Psoas muscle (tissue), 7 donors: ENCODE measurements at regions not wholly inside any gene's neighbourhood (a gene's known extent, or its start where the extent isn't known, plus 50 kb on each side); places are given as distances from the start of the nearest gene placed in this dataset.
A peak's percentile ranks its signal among the peaks of the same experiment; 100 is the strongest.

Experiments
- ATAC-seq, 4 donors: fragments of 200-7000 bp; cut with Tn5 transposase; one replicate each; pipeline ENCODE4 v1.9.1; 2020; ENCODE audit warnings: moderate library complexity in 3 of 4, mild to moderate bottlenecking in 2 of 4
- DNase-seq, 2 donors: peaks; one replicate each; pipeline ENCODE4 v3.0.0-alpha.2; 2020
- H3K27ac ChIP-seq: fragments of 200-600 bp; one replicate; pipeline ENCODE4 v1.8.0; 2022
- H3K27me3 ChIP-seq, 3 donors: fragments of 200-600 bp in 1 of 3; one replicate each; pipeline versions ENCODE4 v1.6.1 to v1.8.0; 2013 to 2022; ENCODE audit warnings: low read length in 2 of 3, mild to moderate bottlenecking in 2 of 3, moderate library complexity in 1 of 3; ENCODE audit not compliant: insufficient read depth in 3 of 3
- H3K36me3 ChIP-seq, 2 donors: fragments of 200-600 bp in 1 of 2; one replicate each; pipeline versions ENCODE4 v1.6.1 to v1.8.0; 2013 to 2022; ENCODE audit warnings: low read depth in 1 of 2, mild to moderate bottlenecking in 1 of 2, moderate library complexity in 1 of 2; ENCODE audit not compliant: insufficient read depth in 1 of 2
- H3K4me1 ChIP-seq: fragments of 200-600 bp; one replicate; pipeline ENCODE4 v1.8.0; 2022
- H3K4me3 ChIP-seq: fragments of 200-600 bp; one replicate; pipeline ENCODE4 v1.8.0; 2022; ENCODE audit warnings: mild to moderate bottlenecking
- H3K9me3 ChIP-seq: fragments of 200-600 bp; one replicate; pipeline ENCODE4 v1.8.0; 2022
- WGBS, 3 donors: extraction: QIAGEN DNeasy Blood & Tissue Kit; methylation state at CpG; one replicate each; pipeline versions ENCODE4 v1.1.6 to v1.1.7; 2013; 5-methylcytosine and 5-hydroxymethylcytosine counted together
- intact Hi-C, 2 donors: fragments of 100-400 bp; cut with DNase I; formaldehyde crosslinking; loops; one replicate each; pipeline versions ENCODE4 v1.11.0 to v1.14.2; 2022
- TF ChIP-seq, protein P1 (sequence below): fragments of 200-600 bp; IDR thresholded peaks from one replicate; pipeline ENCODE4 v1.8.0; 2022; ENCODE audit warnings: antibody characterized with exemption
- donor health status: healthy with polysubstance abuse.
- donor health status: DM: no; HTN: no; CAD: no; lungs with moderate emphysema.
- donor health status: Bipolar disorder and iron deficiency.
- donor health status: healthy.
- donor health status: DM: yes; HTN: yes; CAD: no.
- donor health status: DM: no; HTN: no; CAD: no.
- donor health status: DM: yes; HTN: yes; CAD: no.

DNA sequence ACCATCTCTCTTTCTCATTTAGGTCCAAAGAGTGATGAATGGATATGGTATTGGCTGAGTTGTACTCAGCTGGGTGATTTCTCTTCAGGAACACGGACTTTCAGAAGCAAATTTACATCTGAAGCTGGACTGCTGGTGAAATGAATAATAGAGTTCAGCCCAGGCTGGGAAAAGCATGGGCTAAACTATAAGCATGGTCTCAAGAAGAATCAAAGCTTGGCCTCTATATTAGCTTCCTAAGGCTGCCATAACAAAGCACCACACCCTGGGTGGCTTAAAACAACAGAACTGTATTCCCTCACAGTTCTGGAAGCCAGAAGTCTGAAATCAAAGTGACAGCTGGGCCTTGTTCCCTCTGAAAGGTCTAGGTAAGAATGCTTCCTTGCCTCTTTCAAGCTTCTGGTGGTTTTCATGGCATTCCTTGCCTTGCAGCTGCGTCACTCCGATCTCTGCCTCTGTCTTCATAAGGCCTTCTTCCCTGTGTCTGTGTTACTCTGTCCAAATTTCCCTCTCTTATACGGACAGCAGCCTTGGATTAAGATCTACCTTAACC is 89.8 kb upstream of the CES5A start:
- Histone ChIP-seq H3K9me3 (peaks cover 3% of the 10 kb centered on the region), H3K27me3 (no peaks in the 10 kb centered on the region), H3K27ac (no peak overlapping the region), H3K36me3 (no peaks in the 10 kb centered on the region), H3K4me3 (no peak overlapping the region), H3K4me1 (no peaks in the 10 kb centered on the region)
- TF ChIP-seq, protein P1, sequence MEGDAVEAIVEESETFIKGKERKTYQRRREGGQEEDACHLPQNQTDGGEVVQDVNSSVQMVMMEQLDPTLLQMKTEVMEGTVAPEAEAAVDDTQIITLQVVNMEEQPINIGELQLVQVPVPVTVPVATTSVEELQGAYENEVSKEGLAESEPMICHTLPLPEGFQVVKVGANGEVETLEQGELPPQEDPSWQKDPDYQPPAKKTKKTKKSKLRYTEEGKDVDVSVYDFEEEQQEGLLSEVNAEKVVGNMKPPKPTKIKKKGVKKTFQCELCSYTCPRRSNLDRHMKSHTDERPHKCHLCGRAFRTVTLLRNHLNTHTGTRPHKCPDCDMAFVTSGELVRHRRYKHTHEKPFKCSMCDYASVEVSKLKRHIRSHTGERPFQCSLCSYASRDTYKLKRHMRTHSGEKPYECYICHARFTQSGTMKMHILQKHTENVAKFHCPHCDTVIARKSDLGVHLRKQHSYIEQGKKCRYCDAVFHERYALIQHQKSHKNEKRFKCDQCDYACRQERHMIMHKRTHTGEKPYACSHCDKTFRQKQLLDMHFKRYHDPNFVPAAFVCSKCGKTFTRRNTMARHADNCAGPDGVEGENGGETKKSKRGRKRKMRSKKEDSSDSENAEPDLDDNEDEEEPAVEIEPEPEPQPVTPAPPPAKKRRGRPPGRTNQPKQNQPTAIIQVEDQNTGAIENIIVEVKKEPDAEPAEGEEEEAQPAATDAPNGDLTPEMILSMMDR: no peak
- WGBS, 3 donors: 68 to 75% (median 71%) methylated on average over 4 of the region's 4 CpGs
- DNase-seq (no peak), ATAC-seq (no peak)
- intact Hi-C loops: no loop called here

DNA sequence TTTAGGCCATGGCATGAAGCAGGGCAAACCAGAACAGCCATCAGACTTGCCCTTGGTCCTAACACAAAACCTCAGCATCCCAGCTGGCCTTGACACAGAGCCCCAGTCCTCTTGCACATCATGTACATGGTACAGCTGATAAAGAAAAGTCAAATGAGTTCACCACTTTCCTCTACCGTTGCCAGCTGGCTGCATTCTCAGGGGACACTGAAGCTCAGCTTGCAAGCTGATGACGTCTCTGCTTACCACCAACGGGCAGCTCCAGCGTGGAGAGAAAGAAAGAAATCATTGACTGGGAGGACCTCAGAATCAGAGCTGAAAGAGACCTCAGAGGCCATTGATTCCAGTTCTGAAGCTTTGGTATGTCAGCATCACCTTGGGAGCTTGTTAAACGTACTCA is 80.7 kb upstream of the CES5A start:
- intact Hi-C loops: loop anchor here in 1 of 2 donors (5.0 kb wide), 1 partner anchor 356 kb away; no protein-coding TSS in a partner anchor
- Histone ChIP-seq H3K4me1 (no peaks in the 10 kb centered on the region), H3K4me3 (no peak overlapping the region), H3K36me3 (no peaks in the 10 kb centered on the region), H3K9me3 (peaks cover 3% of the 10 kb centered on the region), H3K27me3 (no peaks in the 10 kb centered on the region), H3K27ac (no peak overlapping the region)
- TF ChIP-seq, protein P1: no peak
- 17 to 33% (median 21%) methylated on average over 5 of the region's 5 CpGs for WGBS, 3 donors
- peak in 1 of 4 donors; percentile 24 for ATAC-seq
- DNase-seq: peak; percentile 13 to 75

DNA sequence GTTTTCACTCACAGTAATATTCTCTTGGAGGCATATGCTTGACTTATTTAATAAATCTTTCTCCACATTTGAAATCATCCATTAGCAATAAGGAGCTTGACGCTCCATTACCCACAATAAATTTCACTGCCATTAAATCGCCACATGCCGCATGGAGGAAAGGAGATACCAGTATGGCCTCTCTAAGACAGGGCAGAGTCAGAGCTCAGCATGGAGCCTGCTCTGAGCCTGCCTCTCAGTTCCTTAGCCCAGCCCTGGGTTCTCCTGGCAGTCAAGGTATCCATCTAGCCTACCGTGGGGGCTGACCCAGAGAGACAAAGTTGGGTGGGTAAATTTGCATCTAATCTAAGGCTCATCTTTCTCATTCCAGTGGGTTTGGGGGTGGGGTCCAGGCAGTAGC is 80.3 kb upstream of the CES5A start:
- no peak for ATAC-seq
- intact Hi-C loops: loop anchor here in 1 of 2 donors (5.0 kb wide), 1 partner anchor 357 kb away; no protein-coding TSS in a partner anchor
- DNase-seq: no peak
- H3K27me3 ChIP-seq: no peaks in the 10 kb centered on the region
- no peaks in the 10 kb centered on the region for H3K4me1 ChIP-seq
- H3K27ac ChIP-seq: no peak overlapping the region
- TF ChIP-seq, protein P1: no peak
- H3K4me3 ChIP-seq: no peak overlapping the region
- WGBS, 3 donors: 73 to 85% (median 74%) methylated on average over 4 of the region's 4 CpGs
- H3K36me3 ChIP-seq: no peaks in the 10 kb centered on the region
- H3K9me3 ChIP-seq: peaks cover 2% of the 10 kb centered on the region

GRCh38 chr16:55954906-55955305 is 79.7 kb upstream of the CES5A start:
- H3K36me3 ChIP-seq: no peaks in the 10 kb centered on the region
- H3K4me1 ChIP-seq: no peaks in the 10 kb centered on the region
- DNase-seq (no peak), ATAC-seq (no peak)
- H3K9me3 ChIP-seq: no peaks in the 10 kb centered on the region
- H3K27me3 ChIP-seq: no peaks in the 10 kb centered on the region
- no peak overlapping the region for H3K27ac ChIP-seq
- 33 to 52% (median 47%) methylated on average over 2 of the region's 2 CpGs for WGBS, 3 donors
- H3K4me3 ChIP-seq: no peak overlapping the region
- intact Hi-C loops: loop anchor here in 1 of 2 donors (5.0 kb wide), 1 partner anchor 357 kb away; no protein-coding TSS in a partner anchor
- TF ChIP-seq, protein P1: no peak

DNA sequence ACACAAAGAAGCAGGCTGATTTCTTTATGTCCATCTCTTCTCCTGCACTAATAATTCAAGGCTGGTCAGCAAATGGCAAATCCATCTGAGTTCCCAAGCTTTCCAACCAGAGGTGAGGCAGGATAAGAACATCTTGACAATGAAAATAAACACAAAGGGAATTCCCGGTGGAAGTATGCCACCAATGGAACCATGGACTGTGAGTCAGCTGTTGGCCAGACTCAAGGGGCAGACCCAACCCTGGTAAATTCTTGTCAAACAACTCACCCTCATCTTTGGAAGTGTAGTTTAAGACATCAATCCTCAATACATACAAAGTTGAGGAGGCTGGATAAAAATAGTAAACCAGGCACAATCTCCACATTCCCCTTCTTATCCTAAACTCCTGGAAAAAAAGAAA is 74.3 kb upstream of the CES5A start:
- intact Hi-C loops: no loop called here

More for the DNA sequence above, 74.3 kb upstream of the CES5A start:
- 38 to 73% (median 53%) methylated on average over 1 of the region's 1 CpG for WGBS, 3 donors
- TF ChIP-seq, protein P1: no peak
- no peak overlapping the region for H3K4me3 ChIP-seq
- ATAC-seq (no peak), DNase-seq (no peak)
- peaks cover 0 to 4% (median 0%) of the 10 kb centered on the region in 3 donors for H3K27me3 ChIP-seq
- no peak overlapping the region for H3K27ac ChIP-seq
- no peaks in the 10 kb centered on the region for H3K36me3 ChIP-seq
- H3K4me1 ChIP-seq: no peaks in the 10 kb centered on the region
- no peaks in the 10 kb centered on the region for H3K9me3 ChIP-seq
